ENCODE measurements at regions not wholly inside any gene's neighbourhood (a gene's known extent, or its start where the extent isn't known, plus 50 kb on each side); places are given as distances from the start of the nearest gene placed in this dataset.
"Not testable (repeated sequence)": the region's sequence is repeated elsewhere in the genome, so short reads cannot be mapped to it uniquely, and the experiment has no call there.

DNA sequence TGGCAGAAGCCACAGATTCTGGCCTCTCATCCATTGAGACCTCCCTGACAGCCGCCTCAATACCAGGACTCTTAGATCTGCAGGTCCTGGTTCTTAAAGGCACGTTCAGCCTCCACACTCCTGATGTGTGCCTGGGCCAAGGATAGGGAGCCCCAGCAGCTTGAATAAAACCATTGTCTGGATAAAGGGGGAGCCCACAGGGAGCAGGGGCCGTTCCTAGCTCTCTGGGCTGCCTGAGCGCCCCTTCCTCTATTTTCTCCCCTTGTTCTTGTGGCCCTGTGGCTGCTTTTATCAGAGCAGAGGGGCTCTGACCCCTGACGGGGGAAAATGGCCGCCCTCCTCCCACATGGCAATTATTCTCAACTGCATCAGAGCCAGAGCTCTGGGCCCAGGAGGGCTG is 200.8 kb downstream of the HUNK start:
- ChIA-PET POLR2A (no interaction called here), CTCF (no interaction called here)
- Mint-ChIP-seq H3K4me3 (no peak overlapping the region), H3K27ac (no peak overlapping the region), H3K9me3 (ENCODE audit: insufficient read depth) (peaks cover 3% of the 10 kb centered on the region), H3K4me1 (no peaks in the 10 kb centered on the region), H3K27me3 (peaks cover 5% of the 10 kb centered on the region)
- Histone ChIP-seq H3K9ac (ENCODE audit: low read length) (no peak overlapping the region), H3K27me3 (replicated peaks in 1 of 4; ENCODE audit: control extremely low read depth in 1 of 4, control insufficient read depth in 3 of 4, insufficient read depth in 4 of 4, low read length in 3 of 4) (no peaks in the 10 kb centered on the region), H3K9me3 (ENCODE audit: control extremely low read depth in 1 of 3, control insufficient read depth in 2 of 3, insufficient read depth in 1 of 3, low read length in 2 of 3) (peaks cover 0 to 3% (median 0%) of the 10 kb centered on the region in 3 donors), H2AFZ (ENCODE audit: insufficient read depth, low read depth, low read length, poor library complexity, severe bottlenecking) (no peak overlapping the region), H3K79me2 (ENCODE audit: control insufficient read depth, insufficient read depth, low read length) (no peaks in the 10 kb centered on the region), H4K20me1 (ENCODE audit: control insufficient read depth, insufficient read depth, low read length, poor library complexity, severe bottlenecking) (no peaks in the 10 kb centered on the region), H3K4me3 (ENCODE audit: control extremely low read depth in 1 of 5, extremely low read depth in 1 of 5, insufficient read depth in 1 of 5, low read depth in 2 of 5, low read length in 4 of 5) (no peak overlapping the region), H3K4me2 (replicated peaks; ENCODE audit: low read depth, low read length, poor library complexity, severe bottlenecking) (no peak overlapping the region), H3K4me1 (ENCODE audit: control insufficient read depth in 2 of 2, insufficient read depth in 2 of 2, low read length in 2 of 2) (no peaks in the 10 kb centered on the region), H3K27ac (ENCODE audit: low read length in 2 of 2) (no peak overlapping the region), H3K36me3 (replicated peaks in 1 of 2; ENCODE audit: control extremely low read depth in 1 of 2, control insufficient read depth in 1 of 2, extremely low read depth in 1 of 2, insufficient read depth in 2 of 2, low read length in 1 of 2) (no peaks in the 10 kb centered on the region)
- no peak for DNase-seq
- TF ChIP-seq, protein P1, sequence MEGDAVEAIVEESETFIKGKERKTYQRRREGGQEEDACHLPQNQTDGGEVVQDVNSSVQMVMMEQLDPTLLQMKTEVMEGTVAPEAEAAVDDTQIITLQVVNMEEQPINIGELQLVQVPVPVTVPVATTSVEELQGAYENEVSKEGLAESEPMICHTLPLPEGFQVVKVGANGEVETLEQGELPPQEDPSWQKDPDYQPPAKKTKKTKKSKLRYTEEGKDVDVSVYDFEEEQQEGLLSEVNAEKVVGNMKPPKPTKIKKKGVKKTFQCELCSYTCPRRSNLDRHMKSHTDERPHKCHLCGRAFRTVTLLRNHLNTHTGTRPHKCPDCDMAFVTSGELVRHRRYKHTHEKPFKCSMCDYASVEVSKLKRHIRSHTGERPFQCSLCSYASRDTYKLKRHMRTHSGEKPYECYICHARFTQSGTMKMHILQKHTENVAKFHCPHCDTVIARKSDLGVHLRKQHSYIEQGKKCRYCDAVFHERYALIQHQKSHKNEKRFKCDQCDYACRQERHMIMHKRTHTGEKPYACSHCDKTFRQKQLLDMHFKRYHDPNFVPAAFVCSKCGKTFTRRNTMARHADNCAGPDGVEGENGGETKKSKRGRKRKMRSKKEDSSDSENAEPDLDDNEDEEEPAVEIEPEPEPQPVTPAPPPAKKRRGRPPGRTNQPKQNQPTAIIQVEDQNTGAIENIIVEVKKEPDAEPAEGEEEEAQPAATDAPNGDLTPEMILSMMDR (IDR thresholded peaks at IDR 0.05): no peak
- no peak for TF ChIP-seq EZH2 (IDR thresholded peaks at IDR 0.05; ENCODE audit: borderline replicate concordance, insufficient read depth, low read depth, low read length, poor library complexity, severe bottlenecking)
- no peak for ATAC-seq (ENCODE audit: low read depth)
- intact Hi-C loops (cut with micrococcal nuclease): no loop called here
- 87% methylated on average over 3 of the region's 6 CpGs for WGBS (ENCODE audit: insufficient coverage)

DNA sequence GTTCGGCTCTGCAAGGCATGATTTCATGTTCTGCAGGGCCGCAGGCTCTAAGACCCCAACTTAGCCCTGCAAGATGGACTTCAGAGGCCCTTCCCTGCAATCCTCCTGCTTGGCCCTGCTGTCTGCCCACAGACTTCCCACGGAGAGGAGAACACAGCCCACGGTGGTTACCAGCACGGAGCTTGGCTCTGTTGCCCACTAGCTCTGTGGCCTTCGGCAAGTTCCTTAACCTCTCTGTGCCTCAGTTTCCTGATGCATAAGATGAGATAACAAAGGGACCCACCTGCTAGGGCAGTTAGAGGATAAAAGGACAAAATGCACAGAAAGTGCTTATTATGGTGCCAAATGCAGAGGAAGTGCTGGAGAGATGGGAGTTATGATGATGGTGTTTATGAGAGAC is 200.4 kb downstream of the HUNK start:
- TF ChIP-seq EZH2 (IDR thresholded peaks at IDR 0.05; ENCODE audit: borderline replicate concordance, insufficient read depth, low read depth, low read length, poor library complexity, severe bottlenecking): no peak
- TF ChIP-seq, protein P1 (IDR thresholded peaks at IDR 0.05): no peak
- H3K4me3 Mint-ChIP-seq: no peak overlapping the region
- no peak overlapping the region for H3K9ac ChIP-seq (ENCODE audit: low read length)
- H3K4me1 ChIP-seq (ENCODE audit: control insufficient read depth in 2 of 2, insufficient read depth in 2 of 2, low read length in 2 of 2): no peaks in the 10 kb centered on the region
- no peaks in the 10 kb centered on the region for H3K4me1 Mint-ChIP-seq
- H3K36me3 ChIP-seq (replicated peaks in 1 of 2; ENCODE audit: control extremely low read depth in 1 of 2, control insufficient read depth in 1 of 2, extremely low read depth in 1 of 2, insufficient read depth in 2 of 2, low read length in 1 of 2): no peaks in the 10 kb centered on the region
- POLR2A ChIA-PET: no interaction called here
- H3K9me3 ChIP-seq (ENCODE audit: control extremely low read depth in 1 of 3, control insufficient read depth in 2 of 3, insufficient read depth in 1 of 3, low read length in 2 of 3): peaks cover 0 to 3% (median 0%) of the 10 kb centered on the region in 3 donors
- no peak overlapping the region for H2AFZ ChIP-seq (ENCODE audit: insufficient read depth, low read depth, low read length, poor library complexity, severe bottlenecking)
- H3K27ac ChIP-seq (ENCODE audit: low read length in 2 of 2): no peak overlapping the region
- H3K27ac Mint-ChIP-seq: no peak overlapping the region
- no peaks in the 10 kb centered on the region for H3K27me3 ChIP-seq (replicated peaks in 1 of 4; ENCODE audit: control extremely low read depth in 1 of 4, control insufficient read depth in 3 of 4, insufficient read depth in 4 of 4, low read length in 3 of 4)
- intact Hi-C loops (cut with micrococcal nuclease): no loop called here
- H3K79me2 ChIP-seq (ENCODE audit: control insufficient read depth, insufficient read depth, low read length): no peaks in the 10 kb centered on the region
- peaks cover 3% of the 10 kb centered on the region for H3K9me3 Mint-ChIP-seq (ENCODE audit: insufficient read depth)
- WGBS (ENCODE audit: insufficient coverage): 99% methylated on average over 6 of the region's 6 CpGs
- CTCF ChIA-PET: no interaction called here
- DNase-seq (no peak), ATAC-seq (ENCODE audit: low read depth) (no peak)
- no peaks in the 10 kb centered on the region for H4K20me1 ChIP-seq (ENCODE audit: control insufficient read depth, insufficient read depth, low read length, poor library complexity, severe bottlenecking)
- peaks cover 5% of the 10 kb centered on the region for H3K27me3 Mint-ChIP-seq
- no peak overlapping the region for H3K4me2 ChIP-seq (replicated peaks; ENCODE audit: low read depth, low read length, poor library complexity, severe bottlenecking)
- no peak overlapping the region for H3K4me3 ChIP-seq (ENCODE audit: control extremely low read depth in 1 of 5, extremely low read depth in 1 of 5, insufficient read depth in 1 of 5, low read depth in 2 of 5, low read length in 4 of 5)

DNA sequence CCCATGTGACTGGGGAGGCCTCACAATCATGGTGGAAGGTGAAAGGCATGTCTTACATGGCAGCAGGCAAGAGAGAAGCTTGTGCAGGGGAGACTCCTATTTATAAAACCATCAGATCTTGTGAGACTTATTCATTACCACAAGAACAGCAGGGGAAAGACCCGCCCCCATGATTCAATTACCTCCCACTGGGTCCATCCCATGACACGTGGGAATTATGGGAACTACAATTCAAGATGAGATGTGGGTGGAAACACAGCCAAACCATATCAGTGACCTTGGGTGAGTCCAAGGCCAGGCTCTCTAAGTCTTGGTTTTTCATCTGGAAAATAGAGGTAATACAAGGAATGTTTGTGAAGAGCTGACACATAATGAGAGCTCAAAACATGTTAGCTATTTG is 198.8 kb downstream of the HUNK start:
- CTCF ChIA-PET; H2AFZ ChIP-seq (ENCODE audit: insufficient read depth, low read depth, low read length, poor library complexity, severe bottlenecking); H3K36me3 ChIP-seq (replicated peaks in 1 of 2; ENCODE audit: control extremely low read depth in 1 of 2, control insufficient read depth in 1 of 2, extremely low read depth in 1 of 2, insufficient read depth in 2 of 2, low read length in 1 of 2); intact Hi-C loops (cut with micrococcal nuclease); H3K4me1 ChIP-seq (ENCODE audit: control insufficient read depth in 2 of 2, insufficient read depth in 2 of 2, low read length in 2 of 2); DNase-seq; POLR2A ChIA-PET; H3K9me3 Mint-ChIP-seq (ENCODE audit: insufficient read depth); H3K79me2 ChIP-seq (ENCODE audit: control insufficient read depth, insufficient read depth, low read length); H3K27me3 ChIP-seq (replicated peaks in 1 of 4; ENCODE audit: control extremely low read depth in 1 of 4, control insufficient read depth in 3 of 4, insufficient read depth in 4 of 4, low read length in 3 of 4); H3K27ac Mint-ChIP-seq; H3K4me3 ChIP-seq (ENCODE audit: control extremely low read depth in 1 of 5, extremely low read depth in 1 of 5, insufficient read depth in 1 of 5, low read depth in 2 of 5, low read length in 4 of 5); ATAC-seq (ENCODE audit: low read depth); H3K9me3 ChIP-seq (ENCODE audit: control extremely low read depth in 1 of 3, control insufficient read depth in 2 of 3, insufficient read depth in 1 of 3, low read length in 2 of 3); H3K27me3 Mint-ChIP-seq; H3K9ac ChIP-seq (ENCODE audit: low read length); H4K20me1 ChIP-seq (ENCODE audit: control insufficient read depth, insufficient read depth, low read length, poor library complexity, severe bottlenecking); H3K4me1 Mint-ChIP-seq; H3K4me3 Mint-ChIP-seq; H3K4me2 ChIP-seq (replicated peaks; ENCODE audit: low read depth, low read length, poor library complexity, severe bottlenecking); H3K27ac ChIP-seq (ENCODE audit: low read length in 2 of 2): not testable (repeated sequence)
- WGBS (ENCODE audit: insufficient coverage): no CpG with 5 or more reads among the region's 2 CpGs
